Spleen (tissue), 11 donors: ENCODE measurements at regions not wholly inside any gene's neighbourhood (a gene's known extent, or its start where the extent isn't known, plus 50 kb on each side); places are given as distances from the start of the nearest gene placed in this dataset.

Experiments
- DNase-seq: peaks from one replicate; pipeline ENCODE4 v3.0.0-alpha.2; 2020
- H3K27ac ChIP-seq, 8 donors: fragments of 200-600 bp; sonication (generic) in 7 of 8; 1 replicate in 4 of 8; 2 replicates in 4 of 8; pipeline versions ENCODE4 v1.5.0 to v1.8.0; 2016 to 2021; ENCODE audit warnings: inconsistent platforms in 4 of 8, mild to moderate bottlenecking in 4 of 8, moderate library complexity in 1 of 8
- H3K27me3 ChIP-seq, 7 donors: fragments of 200-600 bp; sonication (generic) in 6 of 7; replicated peaks in 1 of 7; 1 replicate in 4 of 7; 2 replicates in 3 of 7; pipeline versions ENCODE4 v1.5.0 to v1.8.0; 2016 to 2021; ENCODE audit warnings: inconsistent platforms in 3 of 7, mild to moderate bottlenecking in 1 of 7
- H3K36me3 ChIP-seq, 6 donors: fragments of 200-600 bp; sonication (generic) in 5 of 6; 1 replicate in 4 of 6; 2 replicates in 2 of 6; pipeline versions ENCODE4 v1.5.0 to v1.8.0; 2016 to 2021; ENCODE audit warnings: inconsistent platforms in 2 of 6
- H3K4me1 ChIP-seq, 6 donors: fragments of 200-600 bp; sonication (generic) in 5 of 6; 1 replicate in 3 of 6; 2 replicates in 3 of 6; pipeline versions ENCODE4 v1.5.0 to v1.8.0; 2016 to 2021; ENCODE audit warnings: inconsistent platforms in 3 of 6
- H3K4me3 ChIP-seq, 8 donors: fragments of 200-600 bp; sonication (generic) in 7 of 8; 1 replicate in 4 of 8; 2 replicates in 4 of 8; pipeline versions ENCODE4 v1.5.0 to v1.8.0; 2016 to 2021; ENCODE audit warnings: inconsistent platforms in 4 of 8, mild to moderate bottlenecking in 4 of 8, moderate library complexity in 2 of 8
- H3K9me3 ChIP-seq, 8 donors: fragments of 200-600 bp; sonication (generic) in 7 of 8; 1 replicate in 4 of 8; 2 replicates in 4 of 8; pipeline versions ENCODE4 v1.5.0 to v1.8.0; 2016 to 2021; ENCODE audit warnings: inconsistent platforms in 4 of 8
- POLR2A ChIP-seq, 3 donors: fragments of 450-650 bp; IDR thresholded peaks; one replicate each; pipeline ENCODE4 v1.5.1; 2017; ENCODE audit warnings: antibody characterized with exemption in 3 of 3, mild to moderate bottlenecking in 1 of 3
- POLR2AphosphoS5 ChIP-seq, 3 donors: sonication (generic); formaldehyde crosslinking; IDR thresholded peaks; one replicate each; pipeline ENCODE4 v1.5.1; 2017; ENCODE audit warnings: antibody characterized with exemption in 3 of 3
- WGBS, 5 donors: extraction: QIAGEN DNeasy Blood & Tissue Kit in 3 of 5; methylation state at CpG; one replicate each; pipeline versions ENCODE4 v1.1.5 to v1.1.7; 2013 to 2018; 5-methylcytosine and 5-hydroxymethylcytosine counted together
- intact Hi-C: fragments of 100-400 bp; cut with DNase I; formaldehyde crosslinking; loops from one replicate; pipeline ENCODE4 v1.15.0; 2023; ENCODE audit warnings: low total_unique reads
- TF ChIP-seq, protein P1 (sequence below), 11 experiments: fragments of 200-600 bp in 7 of 11; fragments of 450-650 bp in 4 of 11; sonication (generic) in 4 of 11; IDR thresholded peaks in 8 of 11; conservative IDR thresholded peaks in 3 of 11; 1 replicate in 7 of 11; 2 replicates in 4 of 11; pipeline versions ENCODE4 v1.4.0 to v1.8.0; 2016 to 2021; ENCODE audit warnings: antibody characterized with exemption in 11 of 11, inconsistent platforms in 4 of 11, mild to moderate bottlenecking in 1 of 11
- donor health status: healthy with polysubstance abuse.
- donor health status: DM: no; HTN: no; CAD: no; lungs with moderate emphysema.
- donor health status: DM: no; HTN: no; CAD: no.
- donor health status: Bipolar disorder and iron deficiency.
- donor health status: healthy.
- donor health status: DM: no; HTN: no; CAD: no.
- donor health status: DM: yes; HTN: yes; CAD: no.

DNA sequence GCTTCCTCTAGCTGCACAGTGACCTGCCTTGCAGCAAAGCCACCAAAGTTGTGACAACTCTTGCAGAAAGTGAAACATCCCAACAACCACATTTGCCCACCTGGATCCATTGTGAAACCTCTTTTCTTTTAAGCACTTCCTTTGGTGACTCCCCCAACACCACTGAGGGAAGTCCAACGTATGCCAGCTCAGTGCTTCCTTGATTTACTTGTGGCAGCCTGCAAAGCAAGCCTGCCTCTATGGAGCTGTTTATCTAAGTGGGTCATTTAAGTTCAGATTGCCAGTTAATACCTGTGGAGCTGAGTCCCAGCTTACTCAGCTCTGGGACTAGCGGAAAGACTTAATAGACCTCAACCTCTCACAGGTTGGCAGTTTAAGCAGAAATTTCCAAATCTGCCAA, 230.8 kb upstream of the GHITM start:
- WGBS, 5 donors, result 52 to 63% (median 55%) methylated on average over 2 of the region's 2 CpGs
- intact Hi-C loops, result no loop called here

DNA sequence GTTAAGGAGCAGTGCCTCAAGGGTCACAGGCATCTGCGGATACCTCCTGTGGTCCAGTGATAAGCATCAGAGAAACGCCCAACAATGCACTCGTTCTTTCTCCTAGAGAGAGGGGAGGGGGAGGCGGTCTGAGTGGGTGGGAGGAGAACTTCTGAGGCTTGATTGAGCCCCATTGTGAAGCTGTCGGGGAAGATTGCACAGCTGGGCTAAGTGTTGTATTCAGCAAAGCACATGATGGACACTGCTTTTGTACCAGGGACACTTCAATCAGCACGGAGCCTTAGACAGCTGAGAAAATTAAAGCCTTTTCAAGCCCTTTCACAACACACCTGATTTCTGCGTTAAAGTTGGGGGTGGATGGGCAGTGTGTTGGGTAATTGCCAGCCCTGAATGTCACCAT, 230.3 kb upstream of the GHITM start:
- DNase-seq, result no peak
- WGBS, 5 donors, result 40 to 57% (median 44%) methylated on average over 7 of the region's 7 CpGs

More for the DNA sequence above, 230.8 kb upstream of the GHITM start:
- no peak overlapping the region for H3K27ac ChIP-seq
- peaks cover 0 to 5% (median 0%) of the 10 kb centered on the region in 7 donors for H3K27me3 ChIP-seq
- H3K4me1 ChIP-seq, result no peaks in the 10 kb centered on the region
- no peak overlapping the region for H3K4me3 ChIP-seq
- TF ChIP-seq POLR2A (IDR thresholded peaks at IDR 0.05) (no peak), POLR2AphosphoS5 (IDR thresholded peaks at IDR 0.05) (no peak)
- TF ChIP-seq, protein P1, sequence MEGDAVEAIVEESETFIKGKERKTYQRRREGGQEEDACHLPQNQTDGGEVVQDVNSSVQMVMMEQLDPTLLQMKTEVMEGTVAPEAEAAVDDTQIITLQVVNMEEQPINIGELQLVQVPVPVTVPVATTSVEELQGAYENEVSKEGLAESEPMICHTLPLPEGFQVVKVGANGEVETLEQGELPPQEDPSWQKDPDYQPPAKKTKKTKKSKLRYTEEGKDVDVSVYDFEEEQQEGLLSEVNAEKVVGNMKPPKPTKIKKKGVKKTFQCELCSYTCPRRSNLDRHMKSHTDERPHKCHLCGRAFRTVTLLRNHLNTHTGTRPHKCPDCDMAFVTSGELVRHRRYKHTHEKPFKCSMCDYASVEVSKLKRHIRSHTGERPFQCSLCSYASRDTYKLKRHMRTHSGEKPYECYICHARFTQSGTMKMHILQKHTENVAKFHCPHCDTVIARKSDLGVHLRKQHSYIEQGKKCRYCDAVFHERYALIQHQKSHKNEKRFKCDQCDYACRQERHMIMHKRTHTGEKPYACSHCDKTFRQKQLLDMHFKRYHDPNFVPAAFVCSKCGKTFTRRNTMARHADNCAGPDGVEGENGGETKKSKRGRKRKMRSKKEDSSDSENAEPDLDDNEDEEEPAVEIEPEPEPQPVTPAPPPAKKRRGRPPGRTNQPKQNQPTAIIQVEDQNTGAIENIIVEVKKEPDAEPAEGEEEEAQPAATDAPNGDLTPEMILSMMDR (IDR thresholded peaks at IDR 0.05 in 8 of 11, conservative IDR thresholded peaks at IDR 0.05 in 3 of 11), result no peak
- DNase-seq, result no peak
- no peaks in the 10 kb centered on the region for H3K36me3 ChIP-seq
- no peaks in the 10 kb centered on the region for H3K9me3 ChIP-seq

DNA sequence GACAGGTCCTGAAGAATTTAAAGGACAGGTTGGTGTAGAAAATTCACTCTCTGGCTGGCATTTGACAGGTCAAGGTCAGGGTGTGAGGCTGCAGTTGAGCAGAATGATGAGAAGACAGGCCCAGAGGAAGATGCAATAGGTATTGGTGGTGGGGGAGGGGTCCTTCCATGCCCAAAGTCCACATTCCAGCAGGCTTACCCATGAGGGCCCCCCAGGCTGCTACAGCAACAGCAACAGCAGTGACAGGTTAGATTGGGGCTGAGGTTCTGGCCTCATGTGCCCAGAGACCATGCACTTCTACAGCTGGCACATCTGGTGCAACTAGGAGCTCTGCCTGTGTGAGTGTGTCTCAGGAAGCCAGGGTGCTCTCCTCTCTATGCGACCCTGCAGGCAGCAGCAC, 223.5 kb upstream of the GHITM start:
- no peak for DNase-seq
- intact Hi-C loops, result no loop called here
- TF ChIP-seq POLR2A (IDR thresholded peaks at IDR 0.05) (no peak), POLR2AphosphoS5 (IDR thresholded peaks at IDR 0.05) (no peak)
- TF ChIP-seq, protein P1 (IDR thresholded peaks at IDR 0.05 in 8 of 11, conservative IDR thresholded peaks at IDR 0.05 in 3 of 11), result no peak

More for the DNA sequence above, 230.3 kb upstream of the GHITM start:
- intact Hi-C loops, result no loop called here
- Histone ChIP-seq H3K36me3 (no peaks in the 10 kb centered on the region), H3K4me1 (no peaks in the 10 kb centered on the region), H3K27me3 (peaks cover 0 to 5% (median 0%) of the 10 kb centered on the region in 7 donors), H3K27ac (no peak overlapping the region), H3K4me3 (no peak overlapping the region), H3K9me3 (no peaks in the 10 kb centered on the region)
- TF ChIP-seq POLR2A (IDR thresholded peaks at IDR 0.05), result no peak
- TF ChIP-seq POLR2AphosphoS5 (IDR thresholded peaks at IDR 0.05), result no peak
- TF ChIP-seq, protein P1 (IDR thresholded peaks at IDR 0.05 in 8 of 11, conservative IDR thresholded peaks at IDR 0.05 in 3 of 11), result no peak

DNA sequence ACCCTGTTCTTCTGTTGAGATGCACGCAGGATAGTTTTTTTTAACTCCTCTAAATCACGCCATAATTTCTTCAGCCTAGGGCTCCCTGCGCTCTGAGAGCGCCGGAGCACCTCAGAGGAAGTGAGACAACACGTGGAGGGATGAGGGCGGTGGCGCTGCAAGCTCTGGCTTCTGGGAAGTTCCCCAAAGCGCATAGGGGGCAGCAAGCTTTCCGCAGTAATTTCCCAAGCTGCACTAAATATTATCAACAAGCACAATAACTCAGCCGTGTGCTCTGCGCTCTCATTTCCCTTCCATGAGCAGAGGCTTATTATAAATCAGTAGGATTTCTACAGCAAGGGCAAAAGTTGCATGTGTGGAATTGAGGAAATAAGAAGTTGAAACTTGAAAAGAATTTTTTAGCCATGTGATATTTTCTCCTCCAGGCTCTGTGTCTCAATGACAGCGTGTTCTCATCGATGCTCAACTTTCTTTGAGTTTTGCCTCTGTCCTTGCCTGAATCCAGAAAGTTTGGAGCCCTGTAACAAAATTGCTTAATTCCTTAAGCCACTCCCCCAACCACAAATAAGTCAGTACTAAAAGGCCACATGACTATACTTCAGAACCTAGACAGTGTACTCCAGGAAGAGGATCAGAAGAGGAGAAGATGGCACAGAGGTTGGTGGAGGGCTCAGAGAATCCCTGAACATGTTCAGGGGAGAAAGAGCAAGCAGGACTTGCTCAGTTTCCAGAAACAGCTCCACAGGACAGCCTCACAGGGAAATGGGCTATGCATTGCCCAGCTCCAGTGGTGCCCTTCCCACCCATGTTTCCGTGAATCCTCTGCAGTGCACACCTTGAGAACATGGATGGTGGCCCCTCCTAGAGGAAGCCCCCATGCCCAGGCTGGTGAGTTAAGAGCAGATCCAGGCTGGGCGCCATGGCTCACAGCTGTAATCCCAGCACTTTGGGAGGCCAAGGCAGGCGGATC, 221.5 kb upstream of the GHITM start:
- WGBS, 5 donors, result 34 to 71% (median 51%) methylated on average over 17 of the region's 17 CpGs

More for the DNA sequence above, 223.5 kb upstream of the GHITM start:
- no peaks in the 10 kb centered on the region for H3K9me3 ChIP-seq
- H3K4me3 ChIP-seq, result no peak overlapping the region
- H3K27me3 ChIP-seq, result peaks cover 0 to 9% (median 0%) of the 10 kb centered on the region in 7 donors
- H3K36me3 ChIP-seq, result no peaks in the 10 kb centered on the region
- no peaks in the 10 kb centered on the region for H3K4me1 ChIP-seq
- WGBS, 5 donors, result 50 to 75% (median 60%) methylated on average over 1 of the region's 1 CpG
- no peak overlapping the region for H3K27ac ChIP-seq

More for the DNA sequence above, 221.5 kb upstream of the GHITM start:
- intact Hi-C loops, result no loop called here
- Histone ChIP-seq H3K36me3 (no peaks in the 10 kb centered on the region), H3K27me3 (peaks cover 0 to 13% (median 0%) of the 10 kb centered on the region in 7 donors), H3K4me3 (no peak overlapping the region), H3K9me3 (no peaks in the 10 kb centered on the region), H3K27ac (no peak overlapping the region), H3K4me1 (no peaks in the 10 kb centered on the region)
- no peak for TF ChIP-seq POLR2A (IDR thresholded peaks at IDR 0.05)
- TF ChIP-seq, protein P1 (IDR thresholded peaks at IDR 0.05 in 8 of 11, conservative IDR thresholded peaks at IDR 0.05 in 3 of 11), result peak in 1 of 11 experiments; percentile 14
- no peak for DNase-seq
